ENCODE measurements at regions not wholly inside any gene's neighbourhood (a gene's known extent, or its start where the extent isn't known, plus 50 kb on each side); places are given as distances from the start of the nearest gene placed in this dataset.

DNA sequence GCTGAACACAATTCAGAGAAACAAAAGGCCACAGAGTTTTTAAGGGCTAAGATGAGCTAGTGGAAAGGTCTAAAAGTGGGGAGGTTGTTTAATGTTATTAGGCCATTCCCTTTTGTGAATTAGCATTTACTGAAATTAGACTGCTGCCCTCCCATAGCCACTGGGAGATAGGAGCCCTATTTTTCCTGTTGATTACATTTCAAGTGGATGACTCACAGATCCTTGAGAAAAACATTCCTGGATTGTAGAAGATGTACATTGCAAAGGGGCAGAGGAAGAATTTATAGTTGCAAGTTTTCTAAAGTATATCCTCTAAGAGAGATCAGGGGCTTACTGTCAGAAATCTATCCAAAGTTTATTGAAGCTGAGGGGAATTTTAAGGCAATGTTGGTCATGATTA lies 367.1 kb upstream of the IZUMO3 start (continued):
- TF ChIP-seq, protein P1, sequence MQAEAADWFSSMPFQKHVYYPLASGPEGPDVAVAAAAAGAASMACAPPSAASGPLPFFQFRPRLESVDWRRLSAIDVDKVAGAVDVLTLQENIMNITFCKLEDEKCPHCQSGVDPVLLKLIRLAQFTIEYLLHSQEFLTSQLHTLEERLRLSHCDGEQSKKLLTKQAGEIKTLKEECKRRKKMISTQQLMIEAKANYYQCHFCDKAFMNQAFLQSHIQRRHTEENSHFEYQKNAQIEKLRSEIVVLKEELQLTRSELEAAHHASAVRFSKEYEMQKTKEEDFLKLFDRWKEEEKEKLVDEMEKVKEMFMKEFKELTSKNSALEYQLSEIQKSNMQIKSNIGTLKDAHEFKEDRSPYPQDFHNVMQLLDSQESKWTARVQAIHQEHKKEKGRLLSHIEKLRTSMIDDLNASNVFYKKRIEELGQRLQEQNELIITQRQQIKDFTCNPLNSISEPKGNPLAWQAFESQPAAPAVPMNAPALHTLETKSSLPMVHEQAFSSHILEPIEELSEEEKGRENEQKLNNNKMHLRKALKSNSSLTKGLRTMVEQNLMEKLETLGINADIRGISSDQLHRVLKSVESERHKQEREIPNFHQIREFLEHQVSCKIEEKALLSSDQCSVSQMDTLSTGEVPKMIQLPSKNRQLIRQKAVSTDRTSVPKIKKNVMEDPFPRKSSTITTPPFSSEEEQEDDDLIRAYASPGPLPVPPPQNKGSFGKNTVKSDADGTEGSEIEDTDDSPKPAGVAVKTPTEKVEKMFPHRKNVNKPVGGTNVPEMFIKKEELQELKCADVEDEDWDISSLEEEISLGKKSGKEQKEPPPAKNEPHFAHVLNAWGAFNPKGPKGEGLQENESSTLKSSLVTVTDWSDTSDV (CRISPR knock-in tag; IDR thresholded peaks at IDR 0.05), result no peak
- TF ChIP-seq BRD4 (CRISPR knock-in tag; IDR thresholded peaks at IDR 0.05), result no peak
- TF ChIP-seq, protein P2, sequence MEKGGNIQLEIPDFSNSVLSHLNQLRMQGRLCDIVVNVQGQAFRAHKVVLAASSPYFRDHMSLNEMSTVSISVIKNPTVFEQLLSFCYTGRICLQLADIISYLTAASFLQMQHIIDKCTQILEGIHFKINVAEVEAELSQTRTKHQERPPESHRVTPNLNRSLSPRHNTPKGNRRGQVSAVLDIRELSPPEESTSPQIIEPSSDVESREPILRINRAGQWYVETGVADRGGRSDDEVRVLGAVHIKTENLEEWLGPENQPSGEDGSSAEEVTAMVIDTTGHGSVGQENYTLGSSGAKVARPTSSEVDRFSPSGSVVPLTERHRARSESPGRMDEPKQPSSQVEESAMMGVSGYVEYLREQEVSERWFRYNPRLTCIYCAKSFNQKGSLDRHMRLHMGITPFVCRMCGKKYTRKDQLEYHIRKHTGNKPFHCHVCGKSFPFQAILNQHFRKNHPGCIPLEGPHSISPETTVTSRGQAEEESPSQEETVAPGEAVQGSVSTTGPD (CRISPR knock-in tag; IDR thresholded peaks at IDR 0.05), result no peak
- TF ChIP-seq, protein P3, sequence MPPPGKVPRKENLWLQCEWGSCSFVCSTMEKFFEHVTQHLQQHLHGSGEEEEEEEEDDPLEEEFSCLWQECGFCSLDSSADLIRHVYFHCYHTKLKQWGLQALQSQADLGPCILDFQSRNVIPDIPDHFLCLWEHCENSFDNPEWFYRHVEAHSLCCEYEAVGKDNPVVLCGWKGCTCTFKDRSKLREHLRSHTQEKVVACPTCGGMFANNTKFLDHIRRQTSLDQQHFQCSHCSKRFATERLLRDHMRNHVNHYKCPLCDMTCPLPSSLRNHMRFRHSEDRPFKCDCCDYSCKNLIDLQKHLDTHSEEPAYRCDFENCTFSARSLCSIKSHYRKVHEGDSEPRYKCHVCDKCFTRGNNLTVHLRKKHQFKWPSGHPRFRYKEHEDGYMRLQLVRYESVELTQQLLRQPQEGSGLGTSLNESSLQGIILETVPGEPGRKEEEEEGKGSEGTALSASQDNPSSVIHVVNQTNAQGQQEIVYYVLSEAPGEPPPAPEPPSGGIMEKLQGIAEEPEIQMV (CRISPR knock-in tag; IDR thresholded peaks at IDR 0.05; ENCODE audit: low read depth), result no peak
- no peak for TF ChIP-seq ZNF530 (CRISPR knock-in tag; IDR thresholded peaks at IDR 0.05; ENCODE audit: low read depth)
- no peak for TF ChIP-seq SAP130 (CRISPR knock-in tag; IDR thresholded peaks at IDR 0.05; ENCODE audit: low read depth)
- TF ChIP-seq, protein P4, sequence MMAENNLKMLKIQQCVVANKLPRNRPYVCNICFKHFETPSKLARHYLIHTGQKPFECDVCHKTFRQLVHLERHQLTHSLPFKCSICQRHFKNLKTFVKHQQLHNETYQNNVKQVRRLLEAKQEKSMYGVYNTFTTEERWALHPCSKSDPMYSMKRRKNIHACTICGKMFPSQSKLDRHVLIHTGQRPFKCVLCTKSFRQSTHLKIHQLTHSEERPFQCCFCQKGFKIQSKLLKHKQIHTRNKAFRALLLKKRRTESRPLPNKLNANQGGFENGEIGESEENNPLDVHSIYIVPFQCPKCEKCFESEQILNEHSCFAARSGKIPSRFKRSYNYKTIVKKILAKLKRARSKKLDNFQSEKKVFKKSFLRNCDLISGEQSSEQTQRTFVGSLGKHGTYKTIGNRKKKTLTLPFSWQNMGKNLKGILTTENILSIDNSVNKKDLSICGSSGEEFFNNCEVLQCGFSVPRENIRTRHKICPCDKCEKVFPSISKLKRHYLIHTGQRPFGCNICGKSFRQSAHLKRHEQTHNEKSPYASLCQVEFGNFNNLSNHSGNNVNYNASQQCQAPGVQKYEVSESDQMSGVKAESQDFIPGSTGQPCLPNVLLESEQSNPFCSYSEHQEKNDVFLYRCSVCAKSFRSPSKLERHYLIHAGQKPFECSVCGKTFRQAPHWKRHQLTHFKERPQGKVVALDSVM (CRISPR knock-in tag; IDR thresholded peaks at IDR 0.05), result no peak
- TF ChIP-seq GTF2F1 (IDR thresholded peaks at IDR 0.05; ENCODE audit: low read length), result no peak

Data from HepG2 (cell line).